ENCODE measurements at regions not wholly inside any gene's neighbourhood (a gene's known extent, or its start where the extent isn't known, plus 50 kb on each side); places are given as distances from the start of the nearest gene placed in this dataset.
"Not testable (repeated sequence)": the region's sequence is repeated elsewhere in the genome, so short reads cannot be mapped to it uniquely, and the experiment has no call there.

GRCh38 chr2:209076151-209076550 is 347.7 kb upstream of the MAP2 start:
- no peak for DNase-seq

DNA sequence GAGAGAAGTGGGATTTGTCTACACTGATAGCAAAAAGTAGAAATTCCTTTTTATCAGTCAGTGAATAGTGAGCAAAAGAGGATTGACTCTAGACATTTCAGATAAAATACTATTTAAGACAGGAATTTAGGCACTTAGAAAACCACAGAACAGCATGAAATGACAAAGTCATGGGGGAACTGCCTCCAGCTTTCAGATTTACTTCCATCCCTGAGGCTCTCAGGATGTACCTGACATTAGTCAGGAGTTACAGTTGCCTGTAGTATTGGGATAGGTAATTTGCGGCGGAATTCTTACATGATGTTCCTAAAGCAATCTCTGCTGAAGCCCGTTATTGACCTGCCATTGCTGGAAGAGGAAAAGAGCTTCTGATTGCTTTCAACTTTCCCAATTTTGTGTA is 337.1 kb upstream of the MAP2 start:
- no peak for DNase-seq

DNA sequence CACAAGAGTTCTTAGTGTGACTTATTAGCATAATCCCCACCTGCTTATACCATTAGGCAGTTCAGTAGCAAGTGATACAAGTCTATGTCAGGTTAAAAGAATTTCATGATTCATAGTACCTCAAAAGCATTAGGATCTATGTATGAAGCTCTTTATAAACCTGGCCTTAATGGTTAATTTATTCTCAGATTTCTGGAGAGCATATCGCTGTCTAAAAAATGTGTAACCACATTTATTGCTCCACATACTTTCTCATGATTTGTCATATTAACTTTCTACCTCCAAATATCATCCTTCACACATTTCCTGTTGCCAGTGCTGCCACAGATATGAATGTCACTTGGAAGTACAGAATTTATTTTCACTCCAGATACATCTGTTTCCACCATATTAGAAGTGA is 332.8 kb upstream of the MAP2 start:
- DNase-seq: peak; percentile 7

GRCh38 chr2:209094221-209094620 is 329.6 kb upstream of the MAP2 start:
- DNase-seq: no peak

GRCh38 chr2:209095432-209095831 is 328.4 kb upstream of the MAP2 start:
- no peak for DNase-seq

DNA sequence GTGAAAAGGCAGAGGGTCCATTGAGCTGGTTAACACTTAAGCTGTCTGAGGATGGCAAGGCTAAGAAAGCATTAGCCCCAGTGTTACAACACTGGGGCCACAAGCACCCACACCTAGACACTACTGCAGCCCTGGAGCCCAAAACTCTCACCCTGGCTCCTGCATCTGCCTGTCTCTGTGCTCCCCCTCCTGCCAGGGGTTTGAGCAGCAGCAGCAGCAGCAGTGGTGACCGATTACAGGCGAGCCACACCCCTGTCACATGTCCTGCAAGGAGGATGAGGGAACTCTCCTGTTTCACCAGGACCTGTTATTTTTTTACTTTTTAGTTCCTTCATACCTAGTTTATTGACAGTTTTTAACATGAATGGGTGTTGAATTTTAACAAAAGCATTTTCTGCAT is 326.7 kb upstream of the MAP2 start:
- DNase-seq: peak; percentile 12

- no peak for DNase-seq
Observed at GRCh38 chr2:209102319-209102718, 321.5 kb upstream of the MAP2 start.

DNA sequence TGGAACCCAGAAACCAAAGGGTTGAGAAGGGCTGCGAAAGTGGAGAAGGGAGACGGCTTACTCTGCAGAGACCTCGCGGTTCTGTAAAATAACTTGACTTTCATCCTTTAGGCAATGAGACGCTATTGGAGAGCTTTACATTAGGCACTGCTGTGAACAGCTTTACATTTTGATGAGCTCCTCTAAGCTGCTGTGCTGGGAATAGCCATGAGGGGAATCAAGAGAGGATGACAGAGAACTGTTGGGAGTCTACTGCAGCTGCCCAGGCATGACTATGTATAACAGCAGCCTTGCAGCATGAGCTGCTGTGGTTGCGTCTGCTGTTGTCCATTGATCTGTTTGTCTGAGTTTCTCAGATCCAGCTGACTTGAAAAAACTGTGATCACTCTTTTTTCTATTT is 310.8 kb upstream of the MAP2 start:
- DNase-seq: no peak

DNA sequence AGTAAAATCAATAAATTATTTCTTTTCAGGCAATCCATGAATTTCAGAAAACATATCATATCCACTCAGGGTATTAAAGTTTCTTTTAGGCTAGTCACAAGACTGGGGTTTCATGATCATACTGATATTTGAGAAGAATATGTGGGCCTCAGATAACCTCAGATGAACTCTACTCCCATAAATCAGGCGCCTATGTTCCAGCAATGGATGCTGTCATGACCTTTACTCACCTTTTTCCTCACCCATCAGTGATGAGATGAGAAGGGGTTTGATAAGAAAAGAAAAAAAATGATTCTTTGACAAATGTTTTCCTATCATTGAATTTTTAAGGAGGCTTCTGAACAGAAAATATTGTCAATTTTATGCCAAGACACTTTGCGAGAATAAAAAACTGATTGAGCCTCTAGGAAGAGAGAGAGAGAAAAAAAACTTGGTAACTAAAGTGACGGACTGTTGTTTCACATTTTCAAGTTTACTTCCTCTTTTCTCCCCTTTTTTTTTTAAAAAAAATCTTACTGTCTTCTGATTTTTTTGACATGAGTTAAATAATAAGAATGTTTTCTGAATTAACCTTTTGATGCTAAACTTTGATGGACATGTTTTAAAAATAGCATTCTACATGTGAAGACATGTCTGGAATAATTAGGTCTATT is 309.1 kb upstream of the MAP2 start:
- DNase-seq: peak; percentile 42

DNA sequence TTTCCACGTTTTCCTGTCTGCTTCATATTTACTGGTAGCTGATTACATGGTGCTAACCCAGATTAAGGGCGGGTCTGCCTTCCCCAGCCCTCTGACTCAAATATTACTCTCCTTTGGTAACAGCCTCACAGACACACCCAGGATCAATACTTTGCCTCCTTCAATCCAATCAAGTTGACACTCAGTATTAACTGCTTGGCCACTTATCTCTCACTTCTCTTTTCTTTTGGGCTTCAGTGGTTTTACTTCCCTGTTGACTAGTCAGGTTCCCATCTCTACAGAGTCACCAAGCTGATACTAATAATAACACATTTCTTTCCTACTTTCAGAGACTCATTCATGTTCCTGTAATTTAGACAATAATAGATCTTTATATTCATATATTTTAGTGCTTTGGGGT is 302.2 kb upstream of the MAP2 start:
- DNase-seq: peak; percentile 15

DNA sequence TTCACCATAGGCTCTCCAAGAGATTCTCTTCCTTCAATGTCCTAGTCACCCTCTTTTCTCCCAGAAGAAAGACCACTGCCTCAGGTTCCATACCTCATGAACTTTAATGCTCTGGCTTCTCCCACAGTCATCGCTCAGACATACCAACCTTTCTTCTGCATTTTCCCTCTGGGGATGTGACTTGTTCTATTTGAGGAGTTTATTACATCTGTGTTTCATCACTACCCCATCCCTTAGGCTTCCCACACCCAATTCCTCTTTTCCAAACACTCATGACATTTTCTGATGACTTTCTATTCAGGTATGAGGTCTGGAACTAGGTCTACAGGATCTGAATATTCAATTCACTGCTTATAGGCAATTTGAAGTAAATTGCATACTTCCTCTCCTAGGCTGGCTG is 298.6 kb upstream of the MAP2 start:
- no peak for DNase-seq

DNA sequence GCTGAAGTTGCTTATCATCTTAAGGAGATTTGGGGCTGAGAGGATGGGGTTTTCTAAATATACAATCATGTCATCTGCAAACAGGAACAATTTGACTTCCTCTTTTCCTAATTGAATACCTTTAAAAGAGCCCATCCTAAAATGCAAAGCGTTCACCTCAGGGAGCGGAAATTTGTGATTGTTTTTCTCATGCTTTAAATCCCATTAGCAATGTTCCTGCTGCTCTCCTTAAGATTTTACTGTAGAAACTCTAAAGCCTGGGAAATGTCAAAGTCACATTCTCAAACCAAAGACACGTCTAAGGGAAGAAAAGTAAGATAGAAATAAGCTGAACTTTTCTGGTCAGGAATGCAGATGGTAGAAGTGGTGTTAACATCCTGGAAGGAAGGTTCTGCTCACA is 285.8 kb upstream of the MAP2 start:
- DNase-seq: no peak

GRCh38 chr2:209141142-209141541 is 282.7 kb upstream of the MAP2 start:
- no peak for DNase-seq

DNA sequence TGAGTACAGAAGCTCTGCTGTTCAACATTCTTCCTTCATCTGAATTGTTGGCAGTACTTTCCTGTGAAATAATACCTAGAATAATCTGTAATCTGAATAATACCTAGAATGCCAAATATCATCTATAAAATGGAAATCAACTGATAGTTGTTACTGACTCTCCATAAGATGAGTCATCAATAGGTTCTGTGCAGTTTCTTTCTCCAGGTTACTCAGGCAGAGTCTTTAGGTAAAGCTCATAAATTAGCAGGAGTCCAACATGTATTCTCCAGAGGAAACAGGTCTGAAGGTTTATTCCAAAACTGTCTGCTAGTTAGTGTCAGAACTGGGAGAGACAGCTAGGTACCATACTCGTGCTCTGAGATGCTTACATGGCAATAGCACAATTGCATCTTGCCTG is 282.0 kb upstream of the MAP2 start:
- no peak for DNase-seq

DNA sequence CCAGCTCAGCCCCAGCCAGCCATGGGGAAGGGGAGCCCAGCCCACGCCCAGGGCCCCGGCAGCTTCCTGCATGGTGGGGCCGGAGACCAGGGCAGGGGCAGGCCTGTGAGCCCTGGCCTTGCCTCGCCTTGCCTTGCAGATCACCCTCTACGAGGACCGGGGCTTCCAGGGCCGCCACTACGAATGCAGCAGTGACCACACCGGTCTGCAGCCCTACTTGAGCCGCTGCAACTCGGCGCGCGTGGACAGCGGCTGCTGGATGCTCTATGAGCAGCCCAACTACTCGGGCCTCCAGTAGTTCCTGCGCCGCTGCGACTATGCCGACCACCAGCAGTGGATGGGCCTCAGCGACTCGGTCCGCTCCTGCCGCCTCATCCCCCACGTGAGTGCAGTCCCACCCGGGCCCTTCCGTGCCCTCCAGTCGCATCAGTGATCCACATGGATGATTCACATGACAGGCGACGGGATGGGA is 278.6 kb upstream of the MAP2 start:
- not testable (repeated sequence) for DNase-seq

- peak; percentile 62 for DNase-seq
Observed at GRCh38 chr2:209145941-209146681, 277.7 kb upstream of the MAP2 start.

GRCh38 chr2:209146682-209147320 is 277.0 kb upstream of the MAP2 start:
- DNase-seq: peak; percentile 8

GRCh38 chr2:209147981-209148380 is 275.9 kb upstream of the MAP2 start:
- peak; percentile 76 for DNase-seq

DNA sequence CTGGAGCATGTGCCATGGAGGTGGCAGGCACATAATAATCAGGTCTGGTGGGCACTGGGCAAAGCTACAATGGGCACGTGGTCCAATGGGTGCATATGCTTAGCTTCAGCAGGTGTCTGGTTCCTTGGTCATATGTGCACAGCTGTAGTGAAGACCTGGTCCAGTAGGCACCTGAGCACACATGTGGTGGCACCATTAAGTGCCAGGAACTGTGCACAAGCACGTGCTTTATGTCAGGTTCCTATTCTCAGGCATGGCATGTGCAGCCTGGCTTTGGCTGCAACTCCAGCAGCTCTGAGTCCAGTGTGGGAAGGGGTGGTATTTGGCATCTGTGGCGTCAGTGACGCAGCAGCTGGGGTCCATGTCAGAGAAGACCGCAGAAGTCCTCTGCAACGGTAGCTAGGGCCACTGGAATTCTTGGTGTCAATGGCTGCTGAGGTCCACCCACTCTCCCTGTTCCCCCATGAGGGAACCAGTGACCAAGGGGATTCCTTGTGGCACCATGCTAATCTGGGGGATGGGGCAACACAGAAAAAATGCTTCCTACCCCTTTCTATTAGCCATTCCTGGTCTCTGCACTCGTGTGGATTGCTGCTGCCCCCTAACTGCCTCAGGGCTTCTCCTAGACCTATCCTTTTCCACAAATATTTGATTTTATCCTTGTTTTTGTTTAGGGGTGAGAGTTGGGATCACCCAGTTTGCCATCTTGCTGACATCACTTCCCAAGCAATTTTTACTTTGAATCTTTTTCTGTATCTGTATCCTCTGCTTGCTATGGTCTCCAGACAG is 262.9 kb upstream of the MAP2 start:
- DNase-seq: no peak

DNA sequence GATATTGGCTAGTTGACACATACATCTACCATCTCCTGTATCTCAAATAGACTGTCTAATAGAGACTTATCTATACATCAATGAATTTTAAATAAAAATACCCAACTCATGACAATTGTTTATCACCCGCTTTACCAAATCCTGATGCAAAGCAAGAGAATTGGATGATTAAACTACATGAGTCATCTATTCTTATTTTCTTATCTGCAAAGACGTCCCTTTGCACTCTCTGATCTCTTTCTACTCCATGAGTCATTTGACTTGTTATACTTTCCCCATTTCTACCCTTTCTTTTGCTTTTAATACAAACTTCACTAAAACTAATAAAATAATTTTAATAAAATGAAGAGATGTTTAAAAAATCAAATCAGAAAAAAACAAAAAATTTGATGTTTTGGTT is 261.7 kb upstream of the MAP2 start:
- DNase-seq: no peak

DNA sequence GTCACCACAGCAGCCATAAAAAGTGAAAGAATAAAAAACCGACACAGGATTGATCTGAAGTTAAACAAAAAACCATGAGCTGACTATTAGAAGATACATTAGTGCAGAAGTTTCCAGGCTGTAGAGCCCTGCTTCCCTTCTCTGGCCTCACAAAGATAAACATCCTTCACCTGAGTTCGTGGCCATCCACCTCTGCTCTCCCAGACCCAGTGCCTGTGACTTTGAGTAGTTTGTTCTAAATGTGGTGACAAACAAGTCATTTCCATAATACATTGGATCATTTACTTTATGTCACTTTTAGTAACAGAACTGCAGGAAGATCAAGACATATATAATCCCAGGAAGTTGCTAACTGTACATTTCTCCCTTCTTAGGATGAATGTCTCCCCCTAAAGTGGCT is 241.9 kb upstream of the MAP2 start:
- no peak for DNase-seq

DNA sequence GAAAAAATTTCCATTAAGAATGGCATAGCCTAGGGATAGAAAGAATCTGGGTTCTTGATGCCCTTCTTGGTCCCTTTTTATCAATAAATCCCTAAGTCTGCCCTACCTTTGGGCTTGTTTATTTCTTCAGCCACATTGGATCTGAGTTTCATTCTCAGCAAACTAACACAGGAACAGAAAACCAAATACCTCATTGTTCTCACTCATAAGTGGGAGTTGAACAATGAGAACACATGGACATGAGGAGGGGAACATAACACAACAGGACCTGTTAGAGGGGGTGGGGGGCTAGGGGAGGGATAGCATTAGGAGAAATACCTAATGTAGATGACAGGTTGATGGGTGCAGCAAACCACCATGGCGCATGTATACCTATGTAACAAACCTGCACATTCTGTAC is 237.0 kb upstream of the MAP2 start:
- not testable (repeated sequence) for DNase-seq

- no peak for DNase-seq
Observed at GRCh38 chr2:209189893-209190292, 234.0 kb upstream of the MAP2 start.

All from hematopoietic multipotent progenitor cell treated with erythropoietin and hydrocortisone succinate and interleukin-3 and kit ligand, for 4 days (in vitro differentiated cells).